BLaER1 (cell line): ENCODE measurements at regions not wholly inside any gene's neighbourhood (a gene's known extent, or its start where the extent isn't known, plus 50 kb on each side); places are given as distances from the start of the nearest gene placed in this dataset.

Experiments
- H3K27ac ChIP-seq: shearing (Covaris generic); formaldehyde crosslinking; 2 replicates; pipeline ENCODE4 v1.8.1; 2022
- H3K27me3 ChIP-seq: shearing (Covaris generic); formaldehyde crosslinking; 2 replicates; pipeline ENCODE4 v1.8.1; 2022
- H3K36me3 ChIP-seq: shearing (Covaris generic); formaldehyde crosslinking; 2 replicates; pipeline ENCODE4 v1.8.1; 2022
- H3K4me1 ChIP-seq: shearing (Covaris generic); formaldehyde crosslinking; 2 replicates; pipeline ENCODE4 v1.8.1; 2022
- H3K4me2 ChIP-seq: shearing (Covaris generic); formaldehyde crosslinking; 2 replicates; pipeline ENCODE4 v1.8.1; 2022
- H3K4me3 ChIP-seq: shearing (Covaris generic); formaldehyde crosslinking; 2 replicates; pipeline ENCODE4 v1.8.1; 2022
- H3K9ac ChIP-seq: shearing (Covaris generic); formaldehyde crosslinking; 2 replicates; pipeline ENCODE4 v1.8.1; 2022
- H3K9me3 ChIP-seq: shearing (Covaris generic); formaldehyde crosslinking; 2 replicates; pipeline ENCODE4 v1.8.1; 2022
- H4K20me1 ChIP-seq: shearing (Covaris generic); formaldehyde crosslinking; 2 replicates; pipeline ENCODE4 v1.8.1; 2022
- Cebpa-rat ChIP-seq: shearing (Covaris generic); IDR thresholded peaks from 2 replicates; pipeline ENCODE4 v1.8.1; 2022

GRCh38 chr3:67296039-67296892 lies 298.2 kb downstream of the KBTBD8 start:
- Histone ChIP-seq H3K4me3 (no peak overlapping the region), H3K27ac (no peak overlapping the region), H3K4me2 (no peak overlapping the region), H3K9ac (no peak overlapping the region), H3K36me3 (no peaks in the 10 kb centered on the region), H4K20me1 (no peaks in the 10 kb centered on the region), H3K27me3 (no peaks in the 10 kb centered on the region), H3K9me3 (no peaks in the 10 kb centered on the region), H3K4me1 (no peaks in the 10 kb centered on the region)
- no peak for TF ChIP-seq Cebpa-rat

- H3K4me1 ChIP-seq = no peaks in the 10 kb centered on the region
- no peak overlapping the region for H3K9ac ChIP-seq
- no peak overlapping the region for H3K27ac ChIP-seq
- no peaks in the 10 kb centered on the region for H3K27me3 ChIP-seq
- no peak for TF ChIP-seq Cebpa-rat
- H3K4me2 ChIP-seq = no peak overlapping the region
- H3K36me3 ChIP-seq = no peaks in the 10 kb centered on the region
- H3K4me3 ChIP-seq = no peak overlapping the region
- no peaks in the 10 kb centered on the region for H4K20me1 ChIP-seq
- no peaks in the 10 kb centered on the region for H3K9me3 ChIP-seq
These were observed 299.8 kb downstream of the KBTBD8 start for GRCh38 chr3:67297715-67298475.

GRCh38 chr3:67301556-67301955 lies 303.4 kb downstream of the KBTBD8 start:
- no peak overlapping the region for H3K9ac ChIP-seq
- no peaks in the 10 kb centered on the region for H3K36me3 ChIP-seq
- no peak overlapping the region for H3K27ac ChIP-seq
- H3K4me1 ChIP-seq = no peaks in the 10 kb centered on the region
- no peaks in the 10 kb centered on the region for H3K27me3 ChIP-seq
- H4K20me1 ChIP-seq = no peaks in the 10 kb centered on the region
- H3K9me3 ChIP-seq = no peaks in the 10 kb centered on the region
- TF ChIP-seq Cebpa-rat = no peak
- H3K4me3 ChIP-seq = no peak overlapping the region
- no peak overlapping the region for H3K4me2 ChIP-seq

GRCh38 chr3:67302489-67302888 lies 304.4 kb downstream of the KBTBD8 start:
- H3K9me3 ChIP-seq = no peaks in the 10 kb centered on the region
- H3K36me3 ChIP-seq = no peaks in the 10 kb centered on the region
- no peak overlapping the region for H3K4me3 ChIP-seq
- no peaks in the 10 kb centered on the region for H3K4me1 ChIP-seq
- TF ChIP-seq Cebpa-rat = no peak
- no peak overlapping the region for H3K27ac ChIP-seq
- H3K9ac ChIP-seq = no peak overlapping the region
- no peak overlapping the region for H3K4me2 ChIP-seq
- H4K20me1 ChIP-seq = no peaks in the 10 kb centered on the region
- H3K27me3 ChIP-seq = no peaks in the 10 kb centered on the region

- no peaks in the 10 kb centered on the region for H3K36me3 ChIP-seq
- TF ChIP-seq Cebpa-rat = no peak
These were observed 307.1 kb downstream of the KBTBD8 start for GRCh38 chr3:67305160-67305559.

DNA sequence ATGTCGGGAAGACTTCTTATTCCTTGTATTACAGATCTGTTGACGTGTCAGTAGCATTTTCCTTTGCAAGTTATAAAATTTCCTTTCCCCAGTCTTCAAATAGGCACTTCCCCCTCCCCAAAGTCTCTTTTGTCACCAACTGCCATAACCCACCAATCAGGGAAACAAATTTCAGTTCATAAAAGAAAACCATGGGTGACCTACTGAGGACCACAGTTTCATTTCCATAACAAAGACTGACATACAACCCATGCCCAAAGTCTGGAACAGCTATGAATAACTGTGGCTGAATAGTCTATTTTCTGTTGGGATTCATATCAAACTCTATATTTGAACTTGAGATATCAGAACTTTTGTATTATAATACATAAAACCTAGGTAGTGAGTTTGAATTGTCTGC lies 307.8 kb downstream of the KBTBD8 start:
- no peaks in the 10 kb centered on the region for H3K27me3 ChIP-seq
- no peaks in the 10 kb centered on the region for H3K9me3 ChIP-seq
- H3K36me3 ChIP-seq = no peaks in the 10 kb centered on the region
- no peak overlapping the region for H3K27ac ChIP-seq
- no peak overlapping the region for H3K4me3 ChIP-seq
- H3K9ac ChIP-seq = no peak overlapping the region
- no peak overlapping the region for H3K4me2 ChIP-seq
- H4K20me1 ChIP-seq = no peaks in the 10 kb centered on the region
- no peaks in the 10 kb centered on the region for H3K4me1 ChIP-seq
- TF ChIP-seq Cebpa-rat = no peak

More at GRCh38 chr3:67305160-67305559, 307.1 kb downstream of the KBTBD8 start:
- Histone ChIP-seq H3K9ac (no peak overlapping the region), H3K4me3 (no peak overlapping the region), H3K9me3 (no peaks in the 10 kb centered on the region), H3K4me1 (no peaks in the 10 kb centered on the region), H3K4me2 (no peak overlapping the region), H3K27me3 (no peaks in the 10 kb centered on the region), H3K27ac (no peak overlapping the region), H4K20me1 (no peaks in the 10 kb centered on the region)

DNA sequence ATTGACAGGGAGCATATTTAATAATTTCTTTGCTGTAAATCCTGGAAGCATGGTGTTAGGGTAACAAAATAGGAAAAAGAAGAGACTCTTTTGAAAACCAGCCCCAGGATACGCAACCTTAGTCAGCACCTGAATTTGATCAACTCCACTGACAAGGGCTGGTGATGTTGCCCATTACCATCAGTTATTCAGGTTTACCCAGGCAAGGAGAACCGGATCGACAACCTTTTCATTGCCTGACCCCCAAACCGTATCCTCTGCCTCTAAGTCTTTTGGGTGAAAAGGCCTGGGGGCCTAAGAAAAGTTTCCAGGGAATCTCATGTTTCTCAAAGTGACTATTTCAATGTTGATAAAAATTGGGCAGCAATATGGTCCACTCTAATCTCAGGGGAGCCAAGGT lies 313.3 kb downstream of the KBTBD8 start:
- Histone ChIP-seq H3K4me1 (no peaks in the 10 kb centered on the region), H3K9me3 (no peaks in the 10 kb centered on the region), H3K4me3 (no peak overlapping the region), H4K20me1 (no peaks in the 10 kb centered on the region), H3K4me2 (no peak overlapping the region), H3K9ac (no peak overlapping the region), H3K27me3 (no peaks in the 10 kb centered on the region), H3K36me3 (no peaks in the 10 kb centered on the region), H3K27ac (no peak overlapping the region)
- TF ChIP-seq Cebpa-rat = no peak

GRCh38 chr3:67312155-67312554 lies 314.0 kb downstream of the KBTBD8 start:
- no peaks in the 10 kb centered on the region for H3K9me3 ChIP-seq
- no peak overlapping the region for H3K4me2 ChIP-seq
- H3K4me1 ChIP-seq = no peaks in the 10 kb centered on the region
- no peaks in the 10 kb centered on the region for H4K20me1 ChIP-seq
- no peaks in the 10 kb centered on the region for H3K27me3 ChIP-seq
- TF ChIP-seq Cebpa-rat = no peak
- no peak overlapping the region for H3K4me3 ChIP-seq
- H3K36me3 ChIP-seq = no peaks in the 10 kb centered on the region
- no peak overlapping the region for H3K9ac ChIP-seq
- no peak overlapping the region for H3K27ac ChIP-seq

GRCh38 chr3:67318162-67318561 lies 320.1 kb downstream of the KBTBD8 start:
- H3K36me3 ChIP-seq = no peaks in the 10 kb centered on the region
- no peak for TF ChIP-seq Cebpa-rat
- H3K9me3 ChIP-seq = no peaks in the 10 kb centered on the region
- no peak overlapping the region for H3K9ac ChIP-seq
- no peak overlapping the region for H3K4me2 ChIP-seq
- H3K27me3 ChIP-seq = no peaks in the 10 kb centered on the region
- no peak overlapping the region for H3K4me3 ChIP-seq
- H3K4me1 ChIP-seq = no peaks in the 10 kb centered on the region
- no peaks in the 10 kb centered on the region for H4K20me1 ChIP-seq
- no peak overlapping the region for H3K27ac ChIP-seq

DNA sequence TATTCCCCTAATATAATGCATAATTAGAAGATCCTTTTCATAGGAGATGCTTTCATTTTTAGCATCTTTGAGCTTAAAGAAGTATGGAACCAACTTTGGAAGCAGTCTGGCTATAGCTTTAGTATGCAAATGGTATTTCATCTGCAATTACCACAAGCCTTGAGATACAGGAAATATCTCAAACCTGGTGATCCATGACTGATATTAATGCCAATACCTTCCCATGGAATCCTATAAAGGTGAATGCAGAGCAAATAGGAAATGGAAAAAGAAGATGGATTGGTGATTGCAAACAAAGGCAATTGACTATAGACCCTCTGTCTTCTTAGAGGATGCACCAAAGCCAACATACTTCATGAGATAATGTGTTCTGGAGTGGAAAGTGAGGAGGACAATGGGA lies 326.4 kb downstream of the KBTBD8 start:
- Histone ChIP-seq H3K27ac (no peak overlapping the region), H3K9ac (no peak overlapping the region), H3K4me1 (no peaks in the 10 kb centered on the region), H3K9me3 (no peaks in the 10 kb centered on the region), H3K27me3 (no peaks in the 10 kb centered on the region), H3K4me3 (no peak overlapping the region), H4K20me1 (no peaks in the 10 kb centered on the region), H3K4me2 (no peak overlapping the region), H3K36me3 (no peaks in the 10 kb centered on the region)
- TF ChIP-seq Cebpa-rat = no peak
